WTC11 (cell line): ENCODE measurements at regions not wholly inside any gene's neighbourhood (a gene's known extent, or its start where the extent isn't known, plus 50 kb on each side); places are given as distances from the start of the nearest gene placed in this dataset.

Experiments
- ATAC-seq: fragments of 200-7000 bp; cut with Tn5 transposase; 2 replicates; pipeline ENCODE4 v1.10.0; 2021; ENCODE audit warnings: mild to moderate bottlenecking, moderate library complexity
- CTCF ChIA-PET: fragments of 300-600 bp; sonication (Branson Sonifier 250); formaldehyde crosslinking; loops from one replicate; lab custom pipeline; 2021; ENCODE audit warnings: antibody characterized with exemption; lab: Charles Lee
- POLR2A ChIA-PET: fragments of 350-600 bp; sonication (Branson Sonifier 250); formaldehyde crosslinking; loops from one replicate; lab custom pipeline; 2021; ENCODE audit warnings: antibody characterized with exemption; lab: Charles Lee
- DNase-seq: peaks from one replicate; pipeline ENCODE4 v3.0.0; 2021; ENCODE audit warnings: low spot score
- H3K27ac Mint-ChIP-seq: 2 replicates; pipeline ENCODE4 v1.8.0; 2021; ENCODE audit warnings: mixed read lengths
- H3K27me3 Mint-ChIP-seq: 2 replicates; pipeline ENCODE4 v1.8.0; 2021; ENCODE audit warnings: low read depth, mild to moderate bottlenecking, moderate library complexity, mixed read lengths
- H3K36me3 Mint-ChIP-seq: 2 replicates; pipeline ENCODE4 v1.8.0; 2021; ENCODE audit warnings: mixed read lengths
- H3K4me1 Mint-ChIP-seq: 2 replicates; pipeline ENCODE4 v1.8.0; 2022; ENCODE audit warnings: mixed read lengths
- H3K4me3 Mint-ChIP-seq: 2 replicates; pipeline ENCODE4 v1.8.0; 2021; ENCODE audit warnings: mild to moderate bottlenecking, moderate library complexity, mixed read lengths
- H3K9me3 Mint-ChIP-seq: 2 replicates; pipeline ENCODE4 v1.8.0; 2021; ENCODE audit warnings: mixed read lengths
- ATF1 ChIP-seq: sonication (generic); formaldehyde crosslinking; IDR thresholded peaks from 2 replicates; pipeline ENCODE4 v1.8.1; 2023; ENCODE audit warnings: mild to moderate bottlenecking, moderate library complexity, missing genetic modification reagents
- CREB1 ChIP-seq: sonication (generic); formaldehyde crosslinking; IDR thresholded peaks from 2 replicates; pipeline ENCODE4 v1.8.0; 2023; ENCODE audit warnings: mild to moderate bottlenecking, missing genetic modification reagents
- ELF4 ChIP-seq: sonication (generic); formaldehyde crosslinking; IDR thresholded peaks from 2 replicates; pipeline ENCODE4 v1.8.1; 2022; ENCODE audit warnings: low read depth, mild to moderate bottlenecking, moderate library complexity, missing genetic modification reagents
- HMGA2 ChIP-seq: fragments of 250-450 bp; sonication (Bioruptor Pico); IDR thresholded peaks from 2 replicates; pipeline ENCODE4 v1.4.0; 2021; ENCODE audit warnings: mild to moderate bottlenecking, moderate library complexity
- JAZF1 ChIP-seq: fragments of 250-450 bp; sonication (Bioruptor Pico); IDR thresholded peaks from 2 replicates; pipeline ENCODE4 v1.9.0; 2021; ENCODE audit warnings: moderate library complexity, mild to moderate bottlenecking, inconsistent platforms
- JUN ChIP-seq: sonication (generic); formaldehyde crosslinking; IDR thresholded peaks from 2 replicates; pipeline ENCODE4 v1.8.0; 2023; ENCODE audit warnings: mild to moderate bottlenecking, missing genetic modification reagents
- MXD4 ChIP-seq: fragments of 250-450 bp; sonication (Bioruptor Pico); IDR thresholded peaks from 2 replicates; pipeline ENCODE4 v1.8.0; 2021; ENCODE audit warnings: mild to moderate bottlenecking, moderate library complexity, borderline replicate concordance
- NFYB ChIP-seq: sonication (generic); formaldehyde crosslinking; conservative IDR thresholded peaks from 2 replicates; pipeline ENCODE4 v1.8.0; 2022; ENCODE audit warnings: low read depth, missing genetic modification reagents
- NR1H2 ChIP-seq: sonication (generic); formaldehyde crosslinking; IDR thresholded peaks from 2 replicates; pipeline ENCODE4 v1.9.0; 2021; ENCODE audit warnings: mild to moderate bottlenecking, moderate library complexity, missing genetic modification reagents
- RELA ChIP-seq: sonication (generic); formaldehyde crosslinking; IDR thresholded peaks from 2 replicates; pipeline ENCODE4 v1.8.1; 2022; ENCODE audit warnings: missing genetic modification reagents, mild to moderate bottlenecking, borderline replicate concordance
- SOX15 ChIP-seq: fragments of 250-450 bp; sonication (Bioruptor Pico); IDR thresholded peaks from 2 replicates; pipeline ENCODE4 v1.9.0; 2021; ENCODE audit warnings: mild to moderate bottlenecking
- TEAD4 ChIP-seq: sonication (generic); formaldehyde crosslinking; IDR thresholded peaks from 2 replicates; pipeline ENCODE4 v1.8.0; 2022; ENCODE audit warnings: mild to moderate bottlenecking, missing genetic modification reagents
- TP53 ChIP-seq: sonication (generic); formaldehyde crosslinking; IDR thresholded peaks from 2 replicates; pipeline ENCODE4 v1.8.1; 2023; ENCODE audit warnings: mild to moderate bottlenecking, missing genetic modification reagents
- ZBTB21 ChIP-seq: sonication (generic); formaldehyde crosslinking; IDR thresholded peaks from 2 replicates; pipeline ENCODE4 v1.8.1; 2023; ENCODE audit warnings: mild to moderate bottlenecking, missing genetic modification reagents, borderline replicate concordance
- ZNF121 ChIP-seq: sonication (generic); formaldehyde crosslinking; IDR thresholded peaks from 2 replicates; pipeline ENCODE4 v1.8.0; 2023; ENCODE audit warnings: missing genetic modification reagents
- ZNF263 ChIP-seq: sonication (generic); formaldehyde crosslinking; IDR thresholded peaks from 2 replicates; pipeline ENCODE4 v1.8.1; 2022; ENCODE audit warnings: low read depth, mild to moderate bottlenecking, moderate library complexity, missing genetic modification reagents
- TF ChIP-seq, protein P1 (sequence below): fragments of 250-450 bp; sonication (Bioruptor Pico); IDR thresholded peaks from 2 replicates; pipeline ENCODE4 v2.1.2; 2022; ENCODE audit warnings: mild to moderate bottlenecking, moderate library complexity
- TF ChIP-seq, protein P2 (sequence below): sonication (generic); formaldehyde crosslinking; IDR thresholded peaks from 2 replicates; pipeline ENCODE4 v1.8.0; 2022; ENCODE audit warnings: missing genetic modification reagents
- TF ChIP-seq, protein P3 (sequence below): fragments of 200-600 bp; IDR thresholded peaks from 2 replicates; pipeline ENCODE4 v1.8.0; 2022; ENCODE audit warnings: antibody characterized with exemption
- TF ChIP-seq, protein P4 (sequence below): fragments of 250-450 bp; sonication (Bioruptor Pico); IDR thresholded peaks from 2 replicates; pipeline ENCODE4 v1.9.0; 2021; ENCODE audit warnings: mild to moderate bottlenecking
- TF ChIP-seq, protein P5 (sequence below): sonication (generic); formaldehyde crosslinking; IDR thresholded peaks from 2 replicates; pipeline ENCODE4 v1.8.1; 2022; ENCODE audit warnings: mild to moderate bottlenecking, missing genetic modification reagents, moderate library complexity, borderline replicate concordance

DNA sequence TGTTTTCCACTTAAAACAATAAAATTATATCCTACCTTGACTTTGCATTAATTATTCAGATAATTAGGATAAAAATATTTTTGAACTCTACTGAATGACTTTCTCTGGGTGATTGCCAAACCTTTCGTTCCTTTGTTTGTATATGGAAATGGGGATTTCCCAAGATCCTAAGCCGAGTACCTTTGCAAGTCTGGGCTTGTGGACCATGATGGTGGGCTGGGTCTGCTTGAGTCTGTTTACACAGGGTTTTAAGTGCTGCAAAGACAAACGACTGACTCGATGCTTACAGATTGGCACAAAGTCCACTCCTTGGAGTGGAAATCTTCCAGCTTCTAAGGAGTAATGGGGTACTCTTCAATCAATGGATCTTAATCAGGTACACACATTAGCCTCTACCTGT lies 659.5 kb downstream of the TSN start:
- Mint-ChIP-seq H3K27me3 (no peaks in the 10 kb centered on the region), H3K27ac (no peak overlapping the region), H3K4me3 (no peak overlapping the region), H3K36me3 (peaks cover 13% of the 10 kb centered on the region), H3K9me3 (peaks cover 14% of the 10 kb centered on the region), H3K4me1 (peaks cover 5% of the 10 kb centered on the region; the same call in 1 of the 2 replicates)
- DNase-seq = no peak
- POLR2A ChIA-PET = no interaction called here
- CTCF ChIA-PET = no interaction called here
- no peak for ATAC-seq
- no peak for TF ChIP-seq JAZF1
- no peak for TF ChIP-seq JUN (CRISPR knock-in tag)
- TF ChIP-seq TEAD4 = no peak
- TF ChIP-seq, protein P1, sequence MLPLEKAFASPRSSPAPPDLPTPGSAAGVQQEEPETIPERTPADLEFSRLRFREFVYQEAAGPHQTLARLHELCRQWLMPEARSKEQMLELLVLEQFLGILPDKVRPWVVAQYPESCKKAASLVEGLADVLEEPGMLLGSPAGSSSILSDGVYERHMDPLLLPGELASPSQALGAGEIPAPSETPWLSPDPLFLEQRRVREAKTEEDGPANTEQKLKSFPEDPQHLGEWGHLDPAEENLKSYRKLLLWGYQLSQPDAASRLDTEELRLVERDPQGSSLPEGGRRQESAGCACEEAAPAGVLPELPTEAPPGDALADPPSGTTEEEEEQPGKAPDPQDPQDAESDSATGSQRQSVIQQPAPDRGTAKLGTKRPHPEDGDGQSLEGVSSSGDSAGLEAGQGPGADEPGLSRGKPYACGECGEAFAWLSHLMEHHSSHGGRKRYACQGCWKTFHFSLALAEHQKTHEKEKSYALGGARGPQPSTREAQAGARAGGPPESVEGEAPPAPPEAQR (CRISPR knock-in tag) = no peak
- no peak for TF ChIP-seq NFYB (CRISPR knock-in tag)
- no peak for TF ChIP-seq ZNF121 (CRISPR knock-in tag)
- no peak for TF ChIP-seq MXD4 (CRISPR knock-in tag)
- no peak for TF ChIP-seq ZNF263
- TF ChIP-seq ZBTB21 = no peak
- TF ChIP-seq, all 79 proteins: peak for 0

DNA sequence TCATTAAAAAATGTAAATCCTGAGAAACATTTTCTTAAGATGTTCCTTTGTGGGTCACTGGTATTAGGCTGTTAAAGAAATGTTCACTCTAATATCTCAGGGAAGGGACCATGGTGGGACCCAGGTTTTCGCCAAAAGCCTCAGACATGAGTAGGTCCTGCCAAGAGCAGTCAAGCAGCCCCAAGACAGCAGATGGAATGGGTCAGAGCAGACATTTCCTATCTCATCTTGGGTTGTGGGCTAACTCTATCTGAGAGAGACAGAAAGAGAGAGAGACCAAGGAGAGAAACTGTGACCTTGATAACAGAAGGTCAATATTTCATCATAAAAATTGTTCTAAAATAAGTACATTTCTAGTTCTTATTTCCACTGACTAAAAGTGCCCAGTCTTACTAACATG lies 661.7 kb downstream of the TSN start:
- ATAC-seq (no peak), DNase-seq (no peak)
- TF ChIP-seq ATF1 (CRISPR knock-in tag) (no peak), RELA (CRISPR knock-in tag) (no peak), ELF4 (no peak), NR1H2 (no peak), CREB1 (CRISPR knock-in tag) (no peak), HMGA2 (CRISPR knock-in tag) (no peak), TP53 (CRISPR knock-in tag) (no peak), SOX15 (CRISPR knock-in tag) (no peak)
- TF ChIP-seq, protein P2, sequence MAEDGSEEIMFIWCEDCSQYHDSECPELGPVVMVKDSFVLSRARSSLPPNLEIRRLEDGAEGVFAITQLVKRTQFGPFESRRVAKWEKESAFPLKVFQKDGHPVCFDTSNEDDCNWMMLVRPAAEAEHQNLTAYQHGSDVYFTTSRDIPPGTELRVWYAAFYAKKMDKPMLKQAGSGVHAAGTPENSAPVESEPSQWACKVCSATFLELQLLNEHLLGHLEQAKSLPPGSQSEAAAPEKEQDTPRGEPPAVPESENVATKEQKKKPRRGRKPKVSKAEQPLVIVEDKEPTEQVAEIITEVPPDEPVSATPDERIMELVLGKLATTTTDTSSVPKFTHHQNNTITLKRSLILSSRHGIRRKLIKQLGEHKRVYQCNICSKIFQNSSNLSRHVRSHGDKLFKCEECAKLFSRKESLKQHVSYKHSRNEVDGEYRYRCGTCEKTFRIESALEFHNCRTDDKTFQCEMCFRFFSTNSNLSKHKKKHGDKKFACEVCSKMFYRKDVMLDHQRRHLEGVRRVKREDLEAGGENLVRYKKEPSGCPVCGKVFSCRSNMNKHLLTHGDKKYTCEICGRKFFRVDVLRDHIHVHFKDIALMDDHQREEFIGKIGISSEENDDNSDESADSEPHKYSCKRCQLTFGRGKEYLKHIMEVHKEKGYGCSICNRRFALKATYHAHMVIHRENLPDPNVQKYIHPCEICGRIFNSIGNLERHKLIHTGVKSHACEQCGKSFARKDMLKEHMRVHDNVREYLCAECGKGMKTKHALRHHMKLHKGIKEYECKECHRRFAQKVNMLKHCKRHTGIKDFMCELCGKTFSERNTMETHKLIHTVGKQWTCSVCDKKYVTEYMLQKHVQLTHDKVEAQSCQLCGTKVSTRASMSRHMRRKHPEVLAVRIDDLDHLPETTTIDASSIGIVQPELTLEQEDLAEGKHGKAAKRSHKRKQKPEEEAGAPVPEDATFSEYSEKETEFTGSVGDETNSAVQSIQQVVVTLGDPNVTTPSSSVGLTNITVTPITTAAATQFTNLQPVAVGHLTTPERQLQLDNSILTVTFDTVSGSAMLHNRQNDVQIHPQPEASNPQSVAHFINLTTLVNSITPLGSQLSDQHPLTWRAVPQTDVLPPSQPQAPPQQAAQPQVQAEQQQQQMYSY (CRISPR knock-in tag) = no peak
- TF ChIP-seq, protein P3, sequence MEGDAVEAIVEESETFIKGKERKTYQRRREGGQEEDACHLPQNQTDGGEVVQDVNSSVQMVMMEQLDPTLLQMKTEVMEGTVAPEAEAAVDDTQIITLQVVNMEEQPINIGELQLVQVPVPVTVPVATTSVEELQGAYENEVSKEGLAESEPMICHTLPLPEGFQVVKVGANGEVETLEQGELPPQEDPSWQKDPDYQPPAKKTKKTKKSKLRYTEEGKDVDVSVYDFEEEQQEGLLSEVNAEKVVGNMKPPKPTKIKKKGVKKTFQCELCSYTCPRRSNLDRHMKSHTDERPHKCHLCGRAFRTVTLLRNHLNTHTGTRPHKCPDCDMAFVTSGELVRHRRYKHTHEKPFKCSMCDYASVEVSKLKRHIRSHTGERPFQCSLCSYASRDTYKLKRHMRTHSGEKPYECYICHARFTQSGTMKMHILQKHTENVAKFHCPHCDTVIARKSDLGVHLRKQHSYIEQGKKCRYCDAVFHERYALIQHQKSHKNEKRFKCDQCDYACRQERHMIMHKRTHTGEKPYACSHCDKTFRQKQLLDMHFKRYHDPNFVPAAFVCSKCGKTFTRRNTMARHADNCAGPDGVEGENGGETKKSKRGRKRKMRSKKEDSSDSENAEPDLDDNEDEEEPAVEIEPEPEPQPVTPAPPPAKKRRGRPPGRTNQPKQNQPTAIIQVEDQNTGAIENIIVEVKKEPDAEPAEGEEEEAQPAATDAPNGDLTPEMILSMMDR = no peak
- TF ChIP-seq, protein P4, sequence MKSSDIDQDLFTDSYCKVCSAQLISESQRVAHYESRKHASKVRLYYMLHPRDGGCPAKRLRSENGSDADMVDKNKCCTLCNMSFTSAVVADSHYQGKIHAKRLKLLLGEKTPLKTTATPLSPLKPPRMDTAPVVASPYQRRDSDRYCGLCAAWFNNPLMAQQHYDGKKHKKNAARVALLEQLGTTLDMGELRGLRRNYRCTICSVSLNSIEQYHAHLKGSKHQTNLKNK = no peak
- TF ChIP-seq, protein P5, sequence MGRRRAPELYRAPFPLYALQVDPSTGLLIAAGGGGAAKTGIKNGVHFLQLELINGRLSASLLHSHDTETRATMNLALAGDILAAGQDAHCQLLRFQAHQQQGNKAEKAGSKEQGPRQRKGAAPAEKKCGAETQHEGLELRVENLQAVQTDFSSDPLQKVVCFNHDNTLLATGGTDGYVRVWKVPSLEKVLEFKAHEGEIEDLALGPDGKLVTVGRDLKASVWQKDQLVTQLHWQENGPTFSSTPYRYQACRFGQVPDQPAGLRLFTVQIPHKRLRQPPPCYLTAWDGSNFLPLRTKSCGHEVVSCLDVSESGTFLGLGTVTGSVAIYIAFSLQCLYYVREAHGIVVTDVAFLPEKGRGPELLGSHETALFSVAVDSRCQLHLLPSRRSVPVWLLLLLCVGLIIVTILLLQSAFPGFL (CRISPR knock-in tag) = no peak
- H3K27ac Mint-ChIP-seq = no peak overlapping the region
- no peaks in the 10 kb centered on the region for H3K27me3 Mint-ChIP-seq
- peaks cover under 1% of the 10 kb centered on the region for H3K36me3 Mint-ChIP-seq
- no peak overlapping the region for H3K4me3 Mint-ChIP-seq
- ChIA-PET CTCF (no interaction called here), POLR2A (no interaction called here)
- H3K9me3 Mint-ChIP-seq = peaks cover 2% of the 10 kb centered on the region
- peaks cover 5% of the 10 kb centered on the region; the same call in 1 of the 2 replicates for H3K4me1 Mint-ChIP-seq
